GM23338 (cell line): ENCODE measurements at regions not wholly inside any gene's neighbourhood (a gene's known extent, or its start where the extent isn't known, plus 50 kb on each side); places are given as distances from the start of the nearest gene placed in this dataset.

Source experiments
- ATAC-seq: fragments of 200-7000 bp; cut with Tn5 transposase; 3 replicates; pipeline ENCODE4 v1.9.1; 2020
- DNase-seq: peaks from one replicate; pipeline ENCODE4 v3.0.0-alpha.2; 2015; ENCODE audit warnings: low spot score
- H2AFZ ChIP-seq: fragments of 200-600 bp; sonication (generic); 2 replicates; pipeline ENCODE4 v1.8.0; 2016; ENCODE audit warnings: antibody characterized with exemption, mild to moderate bottlenecking, moderate library complexity
- H3F3A ChIP-seq: fragments of 200-600 bp; sonication (generic); replicated peaks from 2 replicates; pipeline ENCODE4 v1.8.0; 2017; ENCODE audit warnings: antibody characterized with exemption, mixed run types, low read depth
- H3K27ac ChIP-seq: fragments of 200-600 bp; sonication (generic); 2 replicates; pipeline ENCODE4 v1.6.1; 2016; ENCODE audit warnings: low read depth
- H3K27me3 ChIP-seq: fragments of 200-600 bp; sonication (generic); 2 replicates; pipeline ENCODE4 v1.8.0; 2016; ENCODE audit warnings: mild to moderate bottlenecking, mixed run types, moderate library complexity; ENCODE audit not compliant: insufficient read depth
- H3K36me3 ChIP-seq: fragments of 200-600 bp; sonication (generic); 2 replicates; pipeline ENCODE4 v1.8.0; 2016; ENCODE audit warnings: mild to moderate bottlenecking; ENCODE audit not compliant: insufficient read depth
- H3K4me1 ChIP-seq: fragments of 200-600 bp; sonication (generic); 2 replicates; pipeline ENCODE4 v1.8.0; 2016; ENCODE audit warnings: mild to moderate bottlenecking, moderate library complexity; ENCODE audit not compliant: insufficient read depth
- H3K4me2 ChIP-seq: fragments of 200-600 bp; sonication (generic); 2 replicates; pipeline ENCODE4 v1.7.1; 2017; ENCODE audit warnings: mixed run types
- H3K4me3 ChIP-seq: fragments of 200-600 bp; sonication (generic); 2 replicates; pipeline ENCODE4 v1.6.1; 2016; ENCODE audit warnings: mixed run types
- H3K79me2 ChIP-seq: fragments of 200-600 bp; sonication (generic); replicated peaks from 2 replicates; pipeline ENCODE4 v1.8.0; 2017; ENCODE audit warnings: mild to moderate bottlenecking; ENCODE audit not compliant: insufficient read depth
- H3K9me2 ChIP-seq: fragments of 200-600 bp; sonication (generic); 2 replicates; pipeline ENCODE4 v1.8.0; 2017; ENCODE audit not compliant: insufficient read depth
- H4K20me1 ChIP-seq: fragments of 200-600 bp; sonication (generic); replicated peaks from 2 replicates; pipeline ENCODE4 v1.8.0; 2017; ENCODE audit warnings: mild to moderate bottlenecking; ENCODE audit not compliant: insufficient read depth
- H3K27ac Mint-ChIP-seq: 2 replicates; pipeline ENCODE4 v1.8.0; 2020; ENCODE audit warnings: inconsistent platforms, mild to moderate bottlenecking, moderate library complexity, mixed read lengths
- H3K27me3 Mint-ChIP-seq: 3 replicates; pipeline ENCODE4 v1.8.0; 2022; ENCODE audit warnings: low read depth, mild to moderate bottlenecking, moderate library complexity, mixed read lengths, inconsistent platforms; ENCODE audit not compliant: insufficient read depth, poor library complexity
- H3K36me3 Mint-ChIP-seq: 3 replicates; pipeline ENCODE4 v1.8.0; 2021; ENCODE audit warnings: low read depth, mild to moderate bottlenecking, inconsistent platforms, moderate library complexity, mixed read lengths
- H3K4me1 Mint-ChIP-seq: 3 replicates; pipeline ENCODE4 v1.8.0; 2020; ENCODE audit warnings: mild to moderate bottlenecking, inconsistent platforms, mixed read lengths
- H3K4me3 Mint-ChIP-seq: 3 replicates; pipeline ENCODE4 v1.8.0; 2021; ENCODE audit warnings: moderate library complexity, mild to moderate bottlenecking, inconsistent platforms, mixed read lengths
- H3K9me3 Mint-ChIP-seq: 3 replicates; pipeline ENCODE4 v1.8.0; 2020; ENCODE audit warnings: moderate library complexity, mild to moderate bottlenecking, inconsistent platforms, mixed read lengths
- EZH2 ChIP-seq: fragments of 200-600 bp; sonication (generic); IDR thresholded peaks from one replicate; pipeline ENCODE4 v1.8.0; 2017; ENCODE audit warnings: antibody characterized with exemption, mild to moderate bottlenecking, low read depth; ENCODE audit not compliant: unreplicated experiment
- JUNB ChIP-seq: IDR thresholded peaks from one replicate; pipeline ENCODE4 v1.6.1; 2016; ENCODE audit warnings: antibody characterized with exemption; ENCODE audit not compliant: unreplicated experiment
- NANOG ChIP-seq: IDR thresholded peaks from 2 replicates; pipeline ENCODE4 v1.6.1; 2016; ENCODE audit warnings: antibody characterized with exemption, borderline replicate concordance
- POLR2AphosphoS5 ChIP-seq: IDR thresholded peaks from 2 replicates; pipeline ENCODE4 v1.6.1; 2016; ENCODE audit warnings: antibody characterized with exemption, low read depth
- ZNF331 ChIP-seq: fragments of 250-450 bp; sonication (Bioruptor Pico); IDR thresholded peaks from 2 replicates; pipeline ENCODE4 v1.5.0; 2020; ENCODE audit warnings: low read depth, mild to moderate bottlenecking, moderate library complexity
- TF ChIP-seq, protein P1 (sequence below): IDR thresholded peaks from 2 replicates; pipeline ENCODE4 v1.6.1; 2016; ENCODE audit warnings: antibody characterized with exemption
- TF ChIP-seq, protein P2 (sequence below): IDR thresholded peaks from one replicate; pipeline ENCODE4 v1.6.1; 2018; ENCODE audit warnings: antibody characterized with exemption; ENCODE audit not compliant: unreplicated experiment
- TF ChIP-seq, protein P3 (sequence below): fragments of 250-450 bp; sonication (Bioruptor Pico); IDR thresholded peaks from 2 replicates; pipeline ENCODE4 v1.5.0; 2020; ENCODE audit warnings: mild to moderate bottlenecking, moderate library complexity
- TF ChIP-seq, protein P4 (sequence below), 2 experiments: fragments of 200-600 bp in 1 of 2; sonication (generic) in 1 of 2; conservative IDR thresholded peaks; 2 replicates each; pipeline versions ENCODE4 v1.5.1 to v1.6.1; 2016 to 2017; ENCODE audit warnings: antibody characterized with exemption in 2 of 2, low read depth in 2 of 2, mild to moderate bottlenecking in 2 of 2, moderate library complexity in 1 of 2

DNA sequence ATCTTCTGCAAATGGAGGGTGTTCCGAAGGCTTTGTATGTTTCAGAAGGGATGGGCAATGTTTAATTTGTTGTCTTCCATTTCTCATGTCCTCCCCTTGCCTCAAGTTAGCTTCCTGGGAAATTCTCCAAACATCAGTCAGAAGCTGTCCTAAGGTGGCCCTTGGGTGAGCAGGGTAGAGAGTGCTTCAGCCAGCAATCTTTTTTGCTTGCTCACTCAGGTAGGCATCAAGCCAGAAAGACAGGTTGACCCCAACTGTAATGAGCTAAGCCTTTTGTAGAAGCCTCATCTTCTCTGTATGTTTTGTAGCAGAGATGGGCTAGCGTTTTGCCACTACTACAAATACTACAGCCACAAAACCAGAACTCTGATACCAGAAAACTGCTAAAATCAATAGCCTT, 321.5 kb upstream of the FAM78B start:
- TF ChIP-seq, protein P1, sequence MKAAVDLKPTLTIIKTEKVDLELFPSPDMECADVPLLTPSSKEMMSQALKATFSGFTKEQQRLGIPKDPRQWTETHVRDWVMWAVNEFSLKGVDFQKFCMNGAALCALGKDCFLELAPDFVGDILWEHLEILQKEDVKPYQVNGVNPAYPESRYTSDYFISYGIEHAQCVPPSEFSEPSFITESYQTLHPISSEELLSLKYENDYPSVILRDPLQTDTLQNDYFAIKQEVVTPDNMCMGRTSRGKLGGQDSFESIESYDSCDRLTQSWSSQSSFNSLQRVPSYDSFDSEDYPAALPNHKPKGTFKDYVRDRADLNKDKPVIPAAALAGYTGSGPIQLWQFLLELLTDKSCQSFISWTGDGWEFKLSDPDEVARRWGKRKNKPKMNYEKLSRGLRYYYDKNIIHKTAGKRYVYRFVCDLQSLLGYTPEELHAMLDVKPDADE, result no peak
- TF ChIP-seq NANOG (no peak), POLR2AphosphoS5 (no peak), ZNF331 (no peak), JUNB (no peak), EZH2 (no peak)
- TF ChIP-seq, protein P2, sequence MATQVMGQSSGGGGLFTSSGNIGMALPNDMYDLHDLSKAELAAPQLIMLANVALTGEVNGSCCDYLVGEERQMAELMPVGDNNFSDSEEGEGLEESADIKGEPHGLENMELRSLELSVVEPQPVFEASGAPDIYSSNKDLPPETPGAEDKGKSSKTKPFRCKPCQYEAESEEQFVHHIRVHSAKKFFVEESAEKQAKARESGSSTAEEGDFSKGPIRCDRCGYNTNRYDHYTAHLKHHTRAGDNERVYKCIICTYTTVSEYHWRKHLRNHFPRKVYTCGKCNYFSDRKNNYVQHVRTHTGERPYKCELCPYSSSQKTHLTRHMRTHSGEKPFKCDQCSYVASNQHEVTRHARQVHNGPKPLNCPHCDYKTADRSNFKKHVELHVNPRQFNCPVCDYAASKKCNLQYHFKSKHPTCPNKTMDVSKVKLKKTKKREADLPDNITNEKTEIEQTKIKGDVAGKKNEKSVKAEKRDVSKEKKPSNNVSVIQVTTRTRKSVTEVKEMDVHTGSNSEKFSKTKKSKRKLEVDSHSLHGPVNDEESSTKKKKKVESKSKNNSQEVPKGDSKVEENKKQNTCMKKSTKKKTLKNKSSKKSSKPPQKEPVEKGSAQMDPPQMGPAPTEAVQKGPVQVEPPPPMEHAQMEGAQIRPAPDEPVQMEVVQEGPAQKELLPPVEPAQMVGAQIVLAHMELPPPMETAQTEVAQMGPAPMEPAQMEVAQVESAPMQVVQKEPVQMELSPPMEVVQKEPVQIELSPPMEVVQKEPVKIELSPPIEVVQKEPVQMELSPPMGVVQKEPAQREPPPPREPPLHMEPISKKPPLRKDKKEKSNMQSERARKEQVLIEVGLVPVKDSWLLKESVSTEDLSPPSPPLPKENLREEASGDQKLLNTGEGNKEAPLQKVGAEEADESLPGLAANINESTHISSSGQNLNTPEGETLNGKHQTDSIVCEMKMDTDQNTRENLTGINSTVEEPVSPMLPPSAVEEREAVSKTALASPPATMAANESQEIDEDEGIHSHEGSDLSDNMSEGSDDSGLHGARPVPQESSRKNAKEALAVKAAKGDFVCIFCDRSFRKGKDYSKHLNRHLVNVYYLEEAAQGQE, result no peak
- TF ChIP-seq, protein P3, sequence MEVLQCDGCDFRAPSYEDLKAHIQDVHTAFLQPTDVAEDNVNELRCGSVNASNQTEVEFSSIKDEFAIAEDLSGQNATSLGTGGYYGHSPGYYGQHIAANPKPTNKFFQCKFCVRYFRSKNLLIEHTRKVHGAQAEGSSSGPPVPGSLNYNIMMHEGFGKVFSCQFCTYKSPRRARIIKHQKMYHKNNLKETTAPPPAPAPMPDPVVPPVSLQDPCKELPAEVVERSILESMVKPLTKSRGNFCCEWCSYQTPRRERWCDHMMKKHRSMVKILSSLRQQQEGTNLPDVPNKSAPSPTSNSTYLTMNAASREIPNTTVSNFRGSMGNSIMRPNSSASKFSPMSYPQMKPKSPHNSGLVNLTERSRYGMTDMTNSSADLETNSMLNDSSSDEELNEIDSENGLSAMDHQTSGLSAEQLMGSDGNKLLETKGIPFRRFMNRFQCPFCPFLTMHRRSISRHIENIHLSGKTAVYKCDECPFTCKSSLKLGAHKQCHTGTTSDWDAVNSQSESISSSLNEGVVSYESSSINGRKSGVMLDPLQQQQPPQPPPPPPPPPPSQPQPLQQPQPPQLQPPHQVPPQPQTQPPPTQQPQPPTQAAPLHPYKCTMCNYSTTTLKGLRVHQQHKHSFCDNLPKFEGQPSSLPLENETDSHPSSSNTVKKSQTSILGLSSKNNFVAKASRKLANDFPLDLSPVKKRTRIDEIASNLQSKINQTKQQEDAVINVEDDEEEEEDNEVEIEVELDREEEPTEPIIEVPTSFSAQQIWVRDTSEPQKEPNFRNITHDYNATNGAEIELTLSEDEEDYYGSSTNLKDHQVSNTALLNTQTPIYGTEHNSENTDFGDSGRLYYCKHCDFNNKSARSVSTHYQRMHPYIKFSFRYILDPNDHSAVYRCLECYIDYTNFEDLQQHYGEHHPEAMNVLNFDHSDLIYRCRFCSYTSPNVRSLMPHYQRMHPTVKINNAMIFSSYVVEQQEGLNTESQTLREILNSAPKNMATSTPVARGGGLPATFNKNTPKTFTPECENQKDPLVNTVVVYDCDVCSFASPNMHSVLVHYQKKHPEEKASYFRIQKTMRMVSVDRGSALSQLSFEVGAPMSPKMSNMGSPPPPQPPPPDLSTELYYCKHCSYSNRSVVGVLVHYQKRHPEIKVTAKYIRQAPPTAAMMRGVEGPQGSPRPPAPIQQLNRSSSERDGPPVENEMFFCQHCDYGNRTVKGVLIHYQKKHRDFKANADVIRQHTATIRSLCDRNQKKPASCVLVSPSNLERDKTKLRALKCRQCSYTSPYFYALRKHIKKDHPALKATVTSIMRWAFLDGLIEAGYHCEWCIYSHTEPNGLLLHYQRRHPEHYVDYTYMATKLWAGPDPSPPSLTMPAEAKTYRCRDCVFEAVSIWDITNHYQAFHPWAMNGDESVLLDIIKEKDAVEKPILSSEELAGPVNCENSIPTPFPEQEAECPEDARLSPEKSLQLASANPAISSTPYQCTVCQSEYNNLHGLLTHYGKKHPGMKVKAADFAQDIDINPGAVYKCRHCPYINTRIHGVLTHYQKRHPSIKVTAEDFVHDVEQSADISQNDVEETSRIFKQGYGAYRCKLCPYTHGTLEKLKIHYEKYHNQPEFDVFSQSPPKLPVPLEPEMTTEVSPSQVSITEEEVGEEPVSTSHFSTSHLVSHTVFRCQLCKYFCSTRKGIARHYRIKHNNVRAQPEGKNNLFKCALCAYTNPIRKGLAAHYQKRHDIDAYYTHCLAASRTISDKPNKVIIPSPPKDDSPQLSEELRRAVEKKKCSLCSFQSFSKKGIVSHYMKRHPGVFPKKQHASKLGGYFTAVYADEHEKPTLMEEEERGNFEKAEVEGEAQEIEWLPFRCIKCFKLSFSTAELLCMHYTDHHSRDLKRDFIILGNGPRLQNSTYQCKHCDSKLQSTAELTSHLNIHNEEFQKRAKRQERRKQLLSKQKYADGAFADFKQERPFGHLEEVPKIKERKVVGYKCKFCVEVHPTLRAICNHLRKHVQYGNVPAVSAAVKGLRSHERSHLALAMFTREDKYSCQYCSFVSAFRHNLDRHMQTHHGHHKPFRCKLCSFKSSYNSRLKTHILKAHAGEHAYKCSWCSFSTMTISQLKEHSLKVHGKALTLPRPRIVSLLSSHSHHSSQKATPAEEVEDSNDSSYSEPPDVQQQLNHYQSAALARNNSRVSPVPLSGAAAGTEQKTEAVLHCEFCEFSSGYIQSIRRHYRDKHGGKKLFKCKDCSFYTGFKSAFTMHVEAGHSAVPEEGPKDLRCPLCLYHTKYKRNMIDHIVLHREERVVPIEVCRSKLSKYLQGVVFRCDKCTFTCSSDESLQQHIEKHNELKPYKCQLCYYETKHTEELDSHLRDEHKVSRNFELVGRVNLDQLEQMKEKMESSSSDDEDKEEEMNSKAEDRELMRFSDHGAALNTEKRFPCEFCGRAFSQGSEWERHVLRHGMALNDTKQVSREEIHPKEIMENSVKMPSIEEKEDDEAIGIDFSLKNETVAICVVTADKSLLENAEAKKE (CRISPR knock-in tag), result no peak
- TF ChIP-seq, protein P4, sequence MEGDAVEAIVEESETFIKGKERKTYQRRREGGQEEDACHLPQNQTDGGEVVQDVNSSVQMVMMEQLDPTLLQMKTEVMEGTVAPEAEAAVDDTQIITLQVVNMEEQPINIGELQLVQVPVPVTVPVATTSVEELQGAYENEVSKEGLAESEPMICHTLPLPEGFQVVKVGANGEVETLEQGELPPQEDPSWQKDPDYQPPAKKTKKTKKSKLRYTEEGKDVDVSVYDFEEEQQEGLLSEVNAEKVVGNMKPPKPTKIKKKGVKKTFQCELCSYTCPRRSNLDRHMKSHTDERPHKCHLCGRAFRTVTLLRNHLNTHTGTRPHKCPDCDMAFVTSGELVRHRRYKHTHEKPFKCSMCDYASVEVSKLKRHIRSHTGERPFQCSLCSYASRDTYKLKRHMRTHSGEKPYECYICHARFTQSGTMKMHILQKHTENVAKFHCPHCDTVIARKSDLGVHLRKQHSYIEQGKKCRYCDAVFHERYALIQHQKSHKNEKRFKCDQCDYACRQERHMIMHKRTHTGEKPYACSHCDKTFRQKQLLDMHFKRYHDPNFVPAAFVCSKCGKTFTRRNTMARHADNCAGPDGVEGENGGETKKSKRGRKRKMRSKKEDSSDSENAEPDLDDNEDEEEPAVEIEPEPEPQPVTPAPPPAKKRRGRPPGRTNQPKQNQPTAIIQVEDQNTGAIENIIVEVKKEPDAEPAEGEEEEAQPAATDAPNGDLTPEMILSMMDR (conservative IDR thresholded peaks at IDR 0.05; ENCODE audit: low read depth in 2 of 2), result no peak
- Mint-ChIP-seq H3K4me1 (no peaks in the 10 kb centered on the region), H3K27me3 (peaks cover 4% of the 10 kb centered on the region), H3K9me3 (peaks cover 3% of the 10 kb centered on the region; the same call in 1 of the 3 replicates), H3K27ac (no peak overlapping the region), H3K36me3 (no peaks in the 10 kb centered on the region), H3K4me3 (no peak overlapping the region)
- Histone ChIP-seq H3F3A (no peaks in the 10 kb centered on the region), H3K27me3 (no peaks in the 10 kb centered on the region), H3K36me3 (no peaks in the 10 kb centered on the region), H3K79me2 (no peaks in the 10 kb centered on the region), H3K9me2 (no peaks in the 10 kb centered on the region; the same call in 1 of the 2 replicates), H4K20me1 (no peaks in the 10 kb centered on the region), H3K27ac (no peak overlapping the region), H2AFZ (no peak overlapping the region), H3K4me1 (no peaks in the 10 kb centered on the region), H3K4me3 (no peak overlapping the region), H3K4me2 (no peak overlapping the region)
- DNase-seq, result no peak
- ATAC-seq, result no peak
